ENCODE measurements at regions not wholly inside any gene's neighbourhood (a gene's known extent, or its start where the extent isn't known, plus 50 kb on each side); places are given as distances from the start of the nearest gene placed in this dataset.

GRCh38 chr13:86653009-86653408 is 853.8 kb upstream of the SLITRK6 start:
- TF ChIP-seq RARG (CRISPR knock-in tag; IDR thresholded peaks at IDR 0.05; ENCODE audit: low read depth) (no peak), CTCF (CRISPR knock-in tag; IDR thresholded peaks at IDR 0.05) (no peak), HIVEP1 (CRISPR knock-in tag; IDR thresholded peaks at IDR 0.05) (no peak), ZNF550 (CRISPR knock-in tag; IDR thresholded peaks at IDR 0.05; ENCODE audit: borderline replicate concordance) (no peak), USF2 (IDR thresholded peaks at IDR 0.05; ENCODE audit: low read depth, low read length) (no peak), USF2 (CRISPR knock-in tag; IDR thresholded peaks at IDR 0.05; ENCODE audit: borderline replicate concordance) (no peak), TAF1 (CRISPR knock-in tag; IDR thresholded peaks at IDR 0.05) (no peak), AFF4 (CRISPR knock-in tag; IDR thresholded peaks at IDR 0.05) (no peak), ZBTB33 (CRISPR knock-in tag; IDR thresholded peaks at IDR 0.05) (no peak)

All from HepG2 (cell line).